ENCODE measurements at regions not wholly inside any gene's neighbourhood (a gene's known extent, or its start where the extent isn't known, plus 50 kb on each side); places are given as distances from the start of the nearest gene placed in this dataset.

- peaks cover 0 to 4% (median 0%) of the 10 kb centered on the region in 3 experiments for H3K27me3 ChIP-seq (ENCODE audit: control insufficient read depth in 3 of 3, insufficient read depth in 3 of 3, low read depth in 1 of 3, low read length in 3 of 3)
- H3K9me3 ChIP-seq (replicated peaks in 1 of 2; ENCODE audit: control insufficient read depth in 2 of 2, insufficient read depth in 1 of 2, low read depth in 1 of 2, low read length in 2 of 2): peaks cover 0 to 19% of the 10 kb centered on the region in 2 donors
- no CpG with 5 or more reads among the region's 3 CpGs for WGBS, 2 donors (ENCODE audit: extremely low coverage in 2 of 2, insufficient read length in 2 of 2, insufficient replicate concordance in 1 of 2)
- no peak overlapping the region for H3K4ac ChIP-seq (ENCODE audit: low read length)
- no peak overlapping the region for H3K4me2 ChIP-seq (ENCODE audit: insufficient read depth, low read length, poor library complexity, severe bottlenecking)
- no peaks in the 10 kb centered on the region for H3K36me3 ChIP-seq (replicated peaks in 1 of 2; ENCODE audit: control insufficient read depth in 2 of 2, insufficient read depth in 2 of 2, low read length in 2 of 2)
- no peak overlapping the region for H2BK12ac ChIP-seq (ENCODE audit: low read length)
- no peak overlapping the region for H3K18ac ChIP-seq (ENCODE audit: low read length)
- no peak overlapping the region for H2AK5ac ChIP-seq (ENCODE audit: low read depth, low read length)
- no peak overlapping the region for H3K4me3 ChIP-seq (ENCODE audit: low read length in 2 of 2)
- no peak overlapping the region for H2BK5ac ChIP-seq (ENCODE audit: low read length)
- H3K79me1 ChIP-seq (ENCODE audit: low read depth, low read length): no peaks in the 10 kb centered on the region
- no peak overlapping the region for H3K23ac ChIP-seq (ENCODE audit: low read depth, low read length, poor library complexity)
- H3K14ac ChIP-seq (ENCODE audit: low read length): no peak overlapping the region
- H2AFZ ChIP-seq (ENCODE audit: low read length): no peak overlapping the region
- H3K9ac ChIP-seq (ENCODE audit: low read depth, low read length, poor library complexity): no peak overlapping the region
- H4K91ac ChIP-seq (ENCODE audit: low read depth, low read length, poor library complexity): no peak overlapping the region
- no peak overlapping the region for H2BK120ac ChIP-seq (ENCODE audit: low read depth, low read length)
- no peak overlapping the region for H4K8ac ChIP-seq (ENCODE audit: low read depth, low read length)
- H2BK15ac ChIP-seq (ENCODE audit: low read length): no peak overlapping the region
- no peak for DNase-seq (ENCODE audit: low spot score)
- H3K27ac ChIP-seq (replicated peaks; ENCODE audit: low read length): no peak overlapping the region
- H3K4me1 ChIP-seq (ENCODE audit: control insufficient read depth in 2 of 2, insufficient read depth in 1 of 2, low read depth in 1 of 2, low read length in 2 of 2): peaks cover 0 to 3% of the 10 kb centered on the region in 2 donors
Observed at GRCh38 chr15:22239806-22240180, 159.5 kb downstream of the OR4M2 start.

- no peak overlapping the region for H2BK12ac ChIP-seq (ENCODE audit: low read length)
- no peaks in the 10 kb centered on the region for H3K79me1 ChIP-seq (ENCODE audit: low read depth, low read length)
- H2BK15ac ChIP-seq (ENCODE audit: low read length): no peak overlapping the region
- no peaks in the 10 kb centered on the region for H3K36me3 ChIP-seq (replicated peaks in 1 of 2; ENCODE audit: control insufficient read depth in 2 of 2, insufficient read depth in 2 of 2, low read length in 2 of 2)
- no peak overlapping the region for H2AFZ ChIP-seq (ENCODE audit: low read length)
- no CpG with 5 or more reads among the region's 8 CpGs for WGBS, 2 donors (ENCODE audit: extremely low coverage in 2 of 2, insufficient read length in 2 of 2, insufficient replicate concordance in 1 of 2)
- no peak overlapping the region for H2AK5ac ChIP-seq (ENCODE audit: low read depth, low read length)
- H3K9ac ChIP-seq (ENCODE audit: low read depth, low read length, poor library complexity): no peak overlapping the region
- peaks cover 0 to 3% of the 10 kb centered on the region in 2 donors for H3K4me1 ChIP-seq (ENCODE audit: control insufficient read depth in 2 of 2, insufficient read depth in 1 of 2, low read depth in 1 of 2, low read length in 2 of 2)
- H3K9me3 ChIP-seq (replicated peaks in 1 of 2; ENCODE audit: control insufficient read depth in 2 of 2, insufficient read depth in 1 of 2, low read depth in 1 of 2, low read length in 2 of 2): peaks cover 0 to 18% of the 10 kb centered on the region in 2 donors
- H4K8ac ChIP-seq (ENCODE audit: low read depth, low read length): no peak overlapping the region
- no peak overlapping the region for H4K91ac ChIP-seq (ENCODE audit: low read depth, low read length, poor library complexity)
- no peak overlapping the region for H3K4me2 ChIP-seq (ENCODE audit: insufficient read depth, low read length, poor library complexity, severe bottlenecking)
- peaks cover 0 to 4% (median 0%) of the 10 kb centered on the region in 3 experiments for H3K27me3 ChIP-seq (ENCODE audit: control insufficient read depth in 3 of 3, insufficient read depth in 3 of 3, low read depth in 1 of 3, low read length in 3 of 3)
- no peak overlapping the region for H3K23ac ChIP-seq (ENCODE audit: low read depth, low read length, poor library complexity)
- H3K4ac ChIP-seq (ENCODE audit: low read length): no peak overlapping the region
- H3K14ac ChIP-seq (ENCODE audit: low read length): no peak overlapping the region
- no peak overlapping the region for H3K18ac ChIP-seq (ENCODE audit: low read length)
- H3K27ac ChIP-seq (replicated peaks; ENCODE audit: low read length): no peak overlapping the region
- H3K4me3 ChIP-seq (ENCODE audit: low read length in 2 of 2): no peak overlapping the region
- H2BK5ac ChIP-seq (ENCODE audit: low read length): no peak overlapping the region
- no peak overlapping the region for H2BK120ac ChIP-seq (ENCODE audit: low read depth, low read length)
- no peak for DNase-seq (ENCODE audit: low spot score)
Observed at GRCh38 chr15:22240403-22240802, 160.1 kb downstream of the OR4M2 start.

- DNase-seq (ENCODE audit: low spot score): no peak
- Histone ChIP-seq H4K91ac (ENCODE audit: low read depth, low read length, poor library complexity) (no peak overlapping the region), H3K18ac (ENCODE audit: low read length) (no peak overlapping the region), H3K9ac (ENCODE audit: low read depth, low read length, poor library complexity) (no peak overlapping the region), H3K4ac (ENCODE audit: low read length) (no peak overlapping the region), H3K27me3 (ENCODE audit: control insufficient read depth in 3 of 3, insufficient read depth in 3 of 3, low read depth in 1 of 3, low read length in 3 of 3) (peaks cover 0 to 4% (median 0%) of the 10 kb centered on the region in 3 experiments), H3K79me1 (ENCODE audit: low read depth, low read length) (no peaks in the 10 kb centered on the region), H3K36me3 (replicated peaks in 1 of 2; ENCODE audit: control insufficient read depth in 2 of 2, insufficient read depth in 2 of 2, low read length in 2 of 2) (no peaks in the 10 kb centered on the region), H2BK120ac (ENCODE audit: low read depth, low read length) (no peak overlapping the region), H3K4me2 (ENCODE audit: insufficient read depth, low read length, poor library complexity, severe bottlenecking) (no peak overlapping the region), H3K4me1 (ENCODE audit: control insufficient read depth in 2 of 2, insufficient read depth in 1 of 2, low read depth in 1 of 2, low read length in 2 of 2) (peaks cover 0 to 3% of the 10 kb centered on the region in 2 donors), H3K23ac (ENCODE audit: low read depth, low read length, poor library complexity) (no peak overlapping the region), H2AK5ac (ENCODE audit: low read depth, low read length) (no peak overlapping the region), H2BK5ac (ENCODE audit: low read length) (no peak overlapping the region), H3K4me3 (ENCODE audit: low read length in 2 of 2) (no peak overlapping the region), H2BK15ac (ENCODE audit: low read length) (no peak overlapping the region), H2BK12ac (ENCODE audit: low read length) (no peak overlapping the region), H3K9me3 (replicated peaks in 1 of 2; ENCODE audit: control insufficient read depth in 2 of 2, insufficient read depth in 1 of 2, low read depth in 1 of 2, low read length in 2 of 2) (peaks cover 0 to 18% of the 10 kb centered on the region in 2 donors), H2AFZ (ENCODE audit: low read length) (no peak overlapping the region), H4K8ac (ENCODE audit: low read depth, low read length) (no peak overlapping the region), H3K14ac (ENCODE audit: low read length) (no peak overlapping the region), H3K27ac (replicated peaks; ENCODE audit: low read length) (no peak overlapping the region)
- no CpG with 5 or more reads among the region's 7 CpGs for WGBS, 2 donors (ENCODE audit: extremely low coverage in 2 of 2, insufficient read length in 2 of 2, insufficient replicate concordance in 1 of 2)
Observed at GRCh38 chr15:22240986-22241385, 160.7 kb downstream of the OR4M2 start.

- no peak overlapping the region for H2AFZ ChIP-seq (ENCODE audit: low read length)
- peaks cover 0 to 4% (median 0%) of the 10 kb centered on the region in 3 experiments for H3K27me3 ChIP-seq (ENCODE audit: control insufficient read depth in 3 of 3, insufficient read depth in 3 of 3, low read depth in 1 of 3, low read length in 3 of 3)
- no peak overlapping the region for H3K4me2 ChIP-seq (ENCODE audit: insufficient read depth, low read length, poor library complexity, severe bottlenecking)
- H3K27ac ChIP-seq (replicated peaks; ENCODE audit: low read length): no peak overlapping the region
- peaks cover 0 to 18% of the 10 kb centered on the region in 2 donors for H3K9me3 ChIP-seq (replicated peaks in 1 of 2; ENCODE audit: control insufficient read depth in 2 of 2, insufficient read depth in 1 of 2, low read depth in 1 of 2, low read length in 2 of 2)
- no peak overlapping the region for H3K4ac ChIP-seq (ENCODE audit: low read length)
- no peak overlapping the region for H4K8ac ChIP-seq (ENCODE audit: low read depth, low read length)
- H2BK5ac ChIP-seq (ENCODE audit: low read length): no peak overlapping the region
- no peak overlapping the region for H2AK5ac ChIP-seq (ENCODE audit: low read depth, low read length)
- H3K36me3 ChIP-seq (replicated peaks in 1 of 2; ENCODE audit: control insufficient read depth in 2 of 2, insufficient read depth in 2 of 2, low read length in 2 of 2): no peaks in the 10 kb centered on the region
- no peak overlapping the region for H2BK15ac ChIP-seq (ENCODE audit: low read length)
- H4K91ac ChIP-seq (ENCODE audit: low read depth, low read length, poor library complexity): no peak overlapping the region
- H2BK12ac ChIP-seq (ENCODE audit: low read length): no peak overlapping the region
- no peak overlapping the region for H3K23ac ChIP-seq (ENCODE audit: low read depth, low read length, poor library complexity)
- H2BK120ac ChIP-seq (ENCODE audit: low read depth, low read length): no peak overlapping the region
- no peak for DNase-seq (ENCODE audit: low spot score)
- no CpG with 5 or more reads among the region's 8 CpGs for WGBS, 2 donors (ENCODE audit: extremely low coverage in 2 of 2, insufficient read length in 2 of 2, insufficient replicate concordance in 1 of 2)
- H3K4me1 ChIP-seq (ENCODE audit: control insufficient read depth in 2 of 2, insufficient read depth in 1 of 2, low read depth in 1 of 2, low read length in 2 of 2): peaks cover 0 to 3% of the 10 kb centered on the region in 2 donors
- no peak overlapping the region for H3K4me3 ChIP-seq (ENCODE audit: low read length in 2 of 2)
- H3K14ac ChIP-seq (ENCODE audit: low read length): no peak overlapping the region
- H3K9ac ChIP-seq (ENCODE audit: low read depth, low read length, poor library complexity): no peak overlapping the region
- no peaks in the 10 kb centered on the region for H3K79me1 ChIP-seq (ENCODE audit: low read depth, low read length)
- no peak overlapping the region for H3K18ac ChIP-seq (ENCODE audit: low read length)
Observed at GRCh38 chr15:22241451-22241850, 161.1 kb downstream of the OR4M2 start.

Data from neuronal stem cell (in vitro differentiated cells).